ENCODE measurements at regions not wholly inside any gene's neighbourhood (a gene's known extent, or its start where the extent isn't known, plus 50 kb on each side); places are given as distances from the start of the nearest gene placed in this dataset.

DNA sequence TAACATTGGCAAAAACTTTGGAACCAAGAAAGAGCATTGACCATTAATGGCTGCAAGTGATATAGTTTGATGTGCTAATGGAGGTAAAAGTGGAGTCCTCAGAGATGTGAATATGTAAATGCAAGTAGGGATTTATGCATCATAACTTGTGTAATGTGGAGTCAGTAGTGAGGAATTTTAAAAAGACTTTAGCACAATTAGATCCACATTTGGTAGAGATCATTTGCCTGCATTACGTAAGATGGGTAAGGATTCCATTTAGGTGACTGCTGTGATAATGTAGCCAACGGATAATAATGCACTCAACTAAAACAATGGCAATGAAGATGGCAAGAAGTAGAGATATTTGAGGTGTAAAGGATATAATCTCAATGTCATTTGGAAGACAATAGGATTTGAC lies 1128.4 kb downstream of the ADGRL3 start:
- H3K4me3 ChIP-seq (ENCODE audit: low read length) = no peak overlapping the region
- TF ChIP-seq, protein P1, sequence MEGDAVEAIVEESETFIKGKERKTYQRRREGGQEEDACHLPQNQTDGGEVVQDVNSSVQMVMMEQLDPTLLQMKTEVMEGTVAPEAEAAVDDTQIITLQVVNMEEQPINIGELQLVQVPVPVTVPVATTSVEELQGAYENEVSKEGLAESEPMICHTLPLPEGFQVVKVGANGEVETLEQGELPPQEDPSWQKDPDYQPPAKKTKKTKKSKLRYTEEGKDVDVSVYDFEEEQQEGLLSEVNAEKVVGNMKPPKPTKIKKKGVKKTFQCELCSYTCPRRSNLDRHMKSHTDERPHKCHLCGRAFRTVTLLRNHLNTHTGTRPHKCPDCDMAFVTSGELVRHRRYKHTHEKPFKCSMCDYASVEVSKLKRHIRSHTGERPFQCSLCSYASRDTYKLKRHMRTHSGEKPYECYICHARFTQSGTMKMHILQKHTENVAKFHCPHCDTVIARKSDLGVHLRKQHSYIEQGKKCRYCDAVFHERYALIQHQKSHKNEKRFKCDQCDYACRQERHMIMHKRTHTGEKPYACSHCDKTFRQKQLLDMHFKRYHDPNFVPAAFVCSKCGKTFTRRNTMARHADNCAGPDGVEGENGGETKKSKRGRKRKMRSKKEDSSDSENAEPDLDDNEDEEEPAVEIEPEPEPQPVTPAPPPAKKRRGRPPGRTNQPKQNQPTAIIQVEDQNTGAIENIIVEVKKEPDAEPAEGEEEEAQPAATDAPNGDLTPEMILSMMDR (conservative IDR thresholded peaks at IDR 0.05; ENCODE audit: low read depth, low read length) = no peak
- no peak for DNase-seq (ENCODE audit: low read depth)

DNA sequence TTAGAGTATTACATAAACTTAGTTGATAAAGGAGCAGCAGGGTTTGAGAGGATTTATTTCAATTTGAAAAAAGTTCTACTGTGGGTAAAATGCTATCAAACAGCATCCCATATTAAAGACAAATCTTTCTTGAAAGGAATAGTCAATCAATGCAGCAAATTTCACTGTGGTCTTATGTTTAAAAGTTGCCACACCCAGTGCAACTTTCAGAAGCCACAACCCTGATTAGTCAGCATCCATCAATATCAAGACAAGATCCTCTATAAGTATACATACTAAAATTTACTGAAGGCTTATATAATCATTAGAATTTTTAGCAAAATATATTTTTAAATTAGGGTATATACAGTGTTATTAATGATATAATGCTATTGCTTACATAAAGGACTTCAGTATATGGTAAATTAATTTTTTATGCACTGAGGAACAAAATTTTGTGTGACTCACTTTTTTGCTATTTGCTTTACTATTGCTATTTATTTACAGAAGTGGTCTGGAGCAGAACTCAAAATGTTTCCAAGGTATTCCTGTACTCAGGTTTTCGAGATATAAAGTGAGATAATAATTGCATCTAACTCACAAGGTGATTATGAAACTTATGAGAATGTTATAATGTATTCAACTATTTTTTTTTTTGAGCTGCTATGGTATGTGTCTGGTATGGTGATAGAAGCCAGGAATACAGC lies 1127.6 kb downstream of the ADGRL3 start:
- DNase-seq (ENCODE audit: low read depth) = no peak
- no peak overlapping the region for H3K4me3 ChIP-seq (ENCODE audit: low read length)
- TF ChIP-seq, protein P1 (conservative IDR thresholded peaks at IDR 0.05; ENCODE audit: low read depth, low read length) = no peak

DNA sequence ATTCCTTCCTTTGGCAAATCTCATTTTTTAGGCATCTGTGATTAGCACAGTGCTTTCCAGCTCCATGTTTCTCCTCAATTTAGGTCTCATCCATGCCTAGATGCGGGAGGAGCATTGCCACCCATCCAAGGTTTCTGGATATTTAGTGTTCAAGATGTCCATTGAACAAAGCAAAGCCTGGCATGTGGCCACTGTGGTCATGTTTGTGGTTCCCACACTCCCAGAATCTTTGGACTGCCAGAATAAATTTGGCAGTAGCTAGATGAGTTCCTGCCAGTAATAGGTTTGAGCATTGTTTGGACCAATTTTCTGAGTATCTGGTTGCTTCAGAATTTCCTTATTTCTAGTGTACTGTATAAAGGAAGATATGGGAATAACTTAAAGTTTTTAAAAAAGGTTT lies 1124.1 kb downstream of the ADGRL3 start:
- H3K4me3 ChIP-seq (ENCODE audit: low read length) = no peak overlapping the region
- TF ChIP-seq, protein P1 (conservative IDR thresholded peaks at IDR 0.05; ENCODE audit: low read depth, low read length) = no peak
- no peak for DNase-seq (ENCODE audit: low read depth)

DNA sequence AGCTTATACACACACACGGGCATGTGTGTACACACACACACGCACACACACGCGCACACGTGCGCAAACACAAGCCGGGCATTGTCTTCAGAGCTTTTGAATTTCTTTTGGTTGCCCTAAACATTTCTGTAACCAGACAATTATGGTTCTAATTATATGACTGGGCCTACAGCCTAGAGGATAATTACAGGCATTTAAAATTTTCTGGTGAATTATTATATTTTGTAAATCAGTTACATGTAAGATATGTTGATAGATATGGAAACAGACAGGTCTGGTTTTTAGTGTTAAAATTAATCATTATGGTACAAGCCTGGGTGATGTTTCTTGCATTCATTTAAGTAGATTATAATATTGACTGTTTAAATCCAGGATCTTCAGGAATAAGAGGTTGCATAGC lies 1120.5 kb downstream of the ADGRL3 start:
- TF ChIP-seq, protein P1 (conservative IDR thresholded peaks at IDR 0.05; ENCODE audit: low read depth, low read length) = no peak
- H3K4me3 ChIP-seq (ENCODE audit: low read length) = no peak overlapping the region
- DNase-seq (ENCODE audit: low read depth) = no peak

DNA sequence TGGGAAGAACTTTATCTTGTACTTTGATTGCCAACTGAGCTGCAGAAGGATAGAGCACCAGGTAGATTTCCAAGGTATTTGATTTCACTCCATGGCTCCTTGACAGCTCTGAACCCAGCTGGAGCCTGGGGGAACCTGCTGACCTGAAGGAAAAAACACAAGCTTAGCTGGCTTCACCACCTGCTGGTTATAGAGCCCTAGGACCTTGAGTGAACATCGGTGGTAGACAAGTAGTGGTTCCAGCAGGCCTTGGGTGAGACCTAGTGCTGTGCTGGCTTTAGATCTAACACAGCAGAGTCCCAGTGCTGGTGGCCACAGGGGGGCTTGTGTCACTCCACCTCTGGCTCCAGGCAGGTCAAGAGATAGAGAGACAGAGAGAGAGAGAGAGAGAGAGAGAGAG lies 1102.6 kb downstream of the ADGRL3 start:
- TF ChIP-seq, protein P1 (conservative IDR thresholded peaks at IDR 0.05; ENCODE audit: low read depth, low read length) = no peak
- H3K4me3 ChIP-seq (ENCODE audit: low read length) = no peak overlapping the region

DNA sequence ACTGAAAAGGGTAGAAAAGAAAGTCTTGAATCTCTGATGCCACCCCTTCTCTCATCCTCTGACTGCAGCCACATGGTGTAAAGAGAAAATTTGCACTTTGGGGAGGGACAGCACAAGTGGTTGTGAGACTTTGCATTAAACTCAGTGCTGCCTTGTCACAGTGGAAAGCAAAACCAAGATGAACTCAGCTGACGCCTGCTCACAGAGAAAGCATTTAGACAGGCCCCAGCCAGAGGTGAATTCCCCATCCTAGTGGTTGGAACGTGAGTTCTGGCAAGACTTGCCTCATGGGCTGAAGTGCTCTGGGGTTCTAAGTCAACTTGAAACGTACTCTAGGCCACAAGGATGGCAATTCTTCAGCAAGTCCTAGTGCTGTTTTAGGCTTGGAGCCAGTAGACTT lies 1101.4 kb downstream of the ADGRL3 start:
- no peak for DNase-seq (ENCODE audit: low read depth)
- TF ChIP-seq, protein P1 (conservative IDR thresholded peaks at IDR 0.05; ENCODE audit: low read depth, low read length) = no peak
- H3K4me3 ChIP-seq (ENCODE audit: low read length) = no peak overlapping the region

More for the DNA sequence above, 1102.6 kb downstream of the ADGRL3 start:
- DNase-seq (ENCODE audit: low read depth) = no peak

DNA sequence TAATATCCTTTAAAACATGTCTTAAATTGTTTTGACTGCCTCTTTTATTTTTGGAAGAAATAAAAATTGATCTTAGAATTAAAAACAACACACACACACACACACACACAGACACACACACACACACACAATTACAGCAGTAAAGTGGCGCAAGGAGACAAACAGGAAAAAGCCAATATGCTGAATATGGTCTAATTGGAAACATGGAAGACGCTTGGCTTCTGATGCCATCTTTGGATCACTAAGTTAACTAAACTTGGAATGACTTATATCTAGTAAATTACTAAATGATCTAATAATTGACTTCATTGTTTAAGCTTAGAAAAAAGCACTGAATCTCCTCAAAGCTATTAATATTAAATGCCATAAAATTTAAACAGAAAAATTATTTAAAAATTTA lies 1093.4 kb downstream of the ADGRL3 start:
- TF ChIP-seq, protein P1 (conservative IDR thresholded peaks at IDR 0.05; ENCODE audit: low read depth, low read length) = no peak
- DNase-seq (ENCODE audit: low read depth) = no peak
- no peak overlapping the region for H3K4me3 ChIP-seq (ENCODE audit: low read length)

Data from retinal pigment epithelial cell (primary cell).